ENCODE measurements at regions not wholly inside any gene's neighbourhood (a gene's known extent, or its start where the extent isn't known, plus 50 kb on each side); places are given as distances from the start of the nearest gene placed in this dataset.

GRCh38 chr11:119985551-119985950 is 152.4 kb downstream of the TRIM29 start:
- no peak overlapping the region for H3K9ac ChIP-seq (ENCODE audit: low read length)
- no peaks in the 10 kb centered on the region for H3K79me2 ChIP-seq (replicated peaks; ENCODE audit: insufficient read depth, low read length)
- H3K36me3 ChIP-seq (ENCODE audit: insufficient read depth, low read length) = no peaks in the 10 kb centered on the region
- no peak for TF ChIP-seq EZH2 (IDR thresholded peaks at IDR 0.05; ENCODE audit: borderline replicate concordance, insufficient read depth, low read length, poor library complexity, severe bottlenecking)
- TF ChIP-seq MXI1 (conservative IDR thresholded peaks at IDR 0.05; ENCODE audit: poor library complexity, severe bottlenecking) = no peak
- no peak for TF ChIP-seq CTCF (IDR thresholded peaks at IDR 0.05; ENCODE audit: poor library complexity, severe bottlenecking)
- TF ChIP-seq EP300 (conservative IDR thresholded peaks at IDR 0.05; ENCODE audit: poor library complexity, severe bottlenecking) = no peak
- TF ChIP-seq REST (IDR thresholded peaks at IDR 0.05; ENCODE audit: borderline replicate concordance) = no peak
- no peak for TF ChIP-seq TAF1 (IDR thresholded peaks at IDR 0.05; ENCODE audit: low read depth)
- TF ChIP-seq SMC3 (conservative IDR thresholded peaks at IDR 0.05; ENCODE audit: poor library complexity) = no peak
- no peak for TF ChIP-seq RAD21 (conservative IDR thresholded peaks at IDR 0.05)
- H2AFZ ChIP-seq (ENCODE audit: low read depth, low read length) = no peak overlapping the region
- H3K27me3 ChIP-seq (ENCODE audit: insufficient read depth, low read depth, low read length) = no peaks in the 10 kb centered on the region
- no peak overlapping the region for H3K4me2 ChIP-seq (ENCODE audit: low read length)
- H3K4me3 ChIP-seq (ENCODE audit: low read length) = no peak overlapping the region
- H4K20me1 ChIP-seq (ENCODE audit: insufficient read depth) = no peaks in the 10 kb centered on the region
- no peaks in the 10 kb centered on the region for H3K9me2 ChIP-seq (ENCODE audit: insufficient read depth, low read length)
- H3K9me3 ChIP-seq (ENCODE audit: low read length) = no peaks in the 10 kb centered on the region
- H3K27ac ChIP-seq (ENCODE audit: low read length) = no peak overlapping the region
- no peaks in the 10 kb centered on the region for H3F3A ChIP-seq (ENCODE audit: insufficient read depth, low read length, poor library complexity, severe bottlenecking)

GRCh38 chr11:119983816-119984215 is 154.1 kb downstream of the TRIM29 start:
- Histone ChIP-seq H3K79me2 (replicated peaks; ENCODE audit: insufficient read depth, low read length) (no peaks in the 10 kb centered on the region), H3K4me3 (ENCODE audit: low read length) (no peak overlapping the region), H2AFZ (ENCODE audit: low read depth, low read length) (no peak overlapping the region), H3K9me2 (ENCODE audit: insufficient read depth, low read length) (no peaks in the 10 kb centered on the region), H3K27ac (ENCODE audit: low read length) (no peak overlapping the region), H3K9me3 (ENCODE audit: low read length) (no peaks in the 10 kb centered on the region), H3K4me2 (ENCODE audit: low read length) (no peak overlapping the region), H3K36me3 (ENCODE audit: insufficient read depth, low read length) (no peaks in the 10 kb centered on the region), H3F3A (ENCODE audit: insufficient read depth, low read length, poor library complexity, severe bottlenecking) (no peaks in the 10 kb centered on the region), H4K20me1 (ENCODE audit: insufficient read depth) (no peaks in the 10 kb centered on the region), H3K9ac (ENCODE audit: low read length) (no peak overlapping the region), H3K27me3 (ENCODE audit: insufficient read depth, low read depth, low read length) (no peaks in the 10 kb centered on the region)
- TF ChIP-seq RAD21 (conservative IDR thresholded peaks at IDR 0.05) = no peak
- no peak for TF ChIP-seq MXI1 (conservative IDR thresholded peaks at IDR 0.05; ENCODE audit: poor library complexity, severe bottlenecking)
- no peak for TF ChIP-seq TAF1 (IDR thresholded peaks at IDR 0.05; ENCODE audit: low read depth)
- no peak for TF ChIP-seq EP300 (conservative IDR thresholded peaks at IDR 0.05; ENCODE audit: poor library complexity, severe bottlenecking)
